Ureter (tissue), 1 donor: ENCODE measurements at regions not wholly inside any gene's neighbourhood (a gene's known extent, or its start where the extent isn't known, plus 50 kb on each side); places are given as distances from the start of the nearest gene placed in this dataset.
A peak's percentile ranks its signal among the peaks of the same experiment; 100 is the strongest.

Experiments
- DNase-seq: peaks from one replicate; pipeline ENCODE4 v3.0.0-alpha.2; 2020; ENCODE audit warnings: low spot score
- donor health status: DM: yes; HTN: yes; CAD: no.

DNA sequence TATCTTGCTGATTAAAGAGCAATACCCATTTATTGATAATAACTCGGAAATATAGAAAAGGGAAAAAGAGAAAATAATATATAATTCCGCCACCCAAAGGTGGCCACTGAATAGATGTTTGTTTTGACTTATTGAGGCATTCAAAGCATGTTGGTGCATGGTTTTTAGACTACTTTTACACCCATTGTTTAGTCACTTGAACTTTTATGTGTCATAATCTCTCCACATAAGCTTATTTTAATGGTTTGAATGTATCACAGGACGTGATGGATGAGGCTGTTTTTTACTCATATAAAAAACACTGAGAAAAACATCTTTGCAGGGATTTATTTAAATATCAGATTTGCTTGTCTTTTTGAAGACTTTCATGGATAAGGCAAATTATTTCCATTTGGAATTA, 120.4 kb downstream of the ACKR3 start:
- no peak for DNase-seq

DNA sequence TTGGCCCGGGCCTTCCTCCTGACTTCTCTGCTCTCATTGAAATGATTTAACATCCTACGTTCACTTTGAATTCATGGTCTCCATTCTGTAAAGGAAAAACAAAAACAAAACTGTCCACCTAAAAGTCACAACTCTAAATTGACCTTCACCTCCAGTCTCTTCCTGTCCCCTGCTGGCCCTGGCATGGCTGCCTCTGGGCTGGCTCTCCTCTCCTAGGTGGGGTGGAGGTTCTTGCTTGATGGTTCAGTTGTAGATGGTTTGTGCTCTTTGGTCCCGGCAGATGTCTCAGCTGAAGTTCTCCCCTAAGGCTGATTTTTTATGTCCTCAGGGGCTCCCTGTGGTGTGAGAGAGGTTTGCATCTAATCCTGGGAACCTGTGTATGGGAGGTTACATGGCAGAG, 121.1 kb downstream of the ACKR3 start:
- no peak for DNase-seq

DNA sequence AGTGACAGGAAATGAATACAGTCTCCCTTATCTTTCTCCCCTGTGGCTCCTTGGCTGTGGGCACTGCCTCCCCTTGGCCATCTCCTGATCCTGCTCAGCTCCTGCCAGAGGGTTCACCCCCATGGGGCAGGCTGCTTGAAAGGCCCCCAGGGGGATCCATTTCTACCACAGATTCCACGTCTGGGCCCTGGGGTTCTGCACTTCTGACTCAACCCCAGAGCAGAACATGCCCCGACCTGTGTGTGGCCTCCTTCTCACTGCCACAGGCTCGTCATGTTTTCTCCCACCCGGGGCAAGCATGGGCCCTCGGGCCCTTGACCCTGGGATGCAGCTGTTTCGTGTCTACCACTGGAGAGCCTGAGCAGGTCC, 122.2 kb downstream of the ACKR3 start:
- DNase-seq = no peak

DNA sequence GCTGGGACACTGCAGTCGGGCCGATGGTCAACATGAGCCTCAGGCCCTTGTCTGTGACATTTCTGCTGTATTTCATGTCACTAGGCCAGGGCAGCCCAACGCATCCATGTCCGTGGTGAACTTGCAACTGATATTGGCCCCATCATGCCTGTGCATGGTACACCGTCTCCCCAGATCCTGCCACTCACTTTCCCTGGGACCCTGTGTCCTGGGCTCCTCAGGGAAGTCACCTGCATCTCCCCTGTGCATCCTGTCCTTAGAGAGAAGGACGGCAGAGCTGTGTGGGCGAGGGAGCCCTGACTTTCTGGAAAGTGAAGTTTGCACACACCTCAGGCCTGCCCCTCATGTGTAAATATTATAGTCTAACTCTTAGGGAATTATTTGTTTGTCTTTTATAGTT, 123.3 kb downstream of the ACKR3 start:
- DNase-seq = no peak

DNA sequence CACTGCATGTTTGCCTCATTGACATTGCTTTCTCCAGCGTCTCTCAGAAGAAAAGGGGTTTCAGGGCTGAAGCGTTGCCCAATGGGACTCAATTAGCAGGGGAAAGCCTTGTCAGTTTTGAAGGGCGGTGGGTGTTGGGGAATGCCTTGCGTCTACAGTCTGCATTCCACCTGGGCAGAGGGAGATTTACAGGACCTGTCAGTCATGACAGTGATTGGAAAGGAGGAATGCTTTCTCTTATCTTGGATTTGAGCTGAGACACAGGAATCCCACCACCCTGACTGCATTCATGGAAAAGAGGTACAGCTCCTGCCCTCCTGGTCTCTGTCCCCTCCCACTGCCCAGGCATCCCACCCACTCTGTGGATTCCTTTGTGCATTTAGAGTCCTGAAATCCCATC, 123.9 kb downstream of the ACKR3 start:
- no peak for DNase-seq

DNA sequence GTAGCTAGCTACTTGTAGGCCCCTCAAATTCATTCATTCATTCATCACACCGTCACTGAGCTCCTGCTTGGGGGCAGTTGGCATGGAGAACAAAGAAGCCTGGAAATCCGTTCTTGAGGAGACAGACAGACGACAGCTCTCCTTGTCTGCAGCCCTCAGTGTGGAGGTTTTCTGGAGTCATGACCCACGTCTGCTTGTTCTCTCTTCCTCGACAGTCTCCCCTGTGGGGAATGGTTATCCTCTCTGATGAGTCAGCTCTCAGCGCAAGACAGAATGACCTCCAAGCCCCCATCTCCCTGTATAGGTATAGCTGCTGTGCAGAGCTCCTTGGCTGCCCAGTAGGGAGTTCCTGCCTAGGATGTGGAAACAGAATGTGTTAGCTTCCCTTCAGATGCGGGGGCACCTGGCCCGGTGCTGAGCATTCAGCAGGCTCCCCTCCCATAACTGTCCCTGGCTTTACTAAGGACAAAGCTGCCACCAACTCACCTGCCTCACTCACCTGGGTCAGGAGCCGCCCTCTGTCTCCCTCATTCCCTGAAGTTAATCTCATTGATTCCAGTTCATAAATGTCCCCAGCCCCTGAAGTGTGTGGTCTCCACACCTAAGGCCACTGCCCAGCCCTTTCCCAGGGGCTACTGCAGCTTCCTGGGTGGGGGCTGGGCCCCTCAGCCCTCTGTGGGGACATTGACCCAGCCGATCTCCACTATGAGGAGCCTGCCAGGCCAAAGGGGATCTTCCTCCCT, 124.7 kb downstream of the ACKR3 start:
- DNase-seq = no peak

DNA sequence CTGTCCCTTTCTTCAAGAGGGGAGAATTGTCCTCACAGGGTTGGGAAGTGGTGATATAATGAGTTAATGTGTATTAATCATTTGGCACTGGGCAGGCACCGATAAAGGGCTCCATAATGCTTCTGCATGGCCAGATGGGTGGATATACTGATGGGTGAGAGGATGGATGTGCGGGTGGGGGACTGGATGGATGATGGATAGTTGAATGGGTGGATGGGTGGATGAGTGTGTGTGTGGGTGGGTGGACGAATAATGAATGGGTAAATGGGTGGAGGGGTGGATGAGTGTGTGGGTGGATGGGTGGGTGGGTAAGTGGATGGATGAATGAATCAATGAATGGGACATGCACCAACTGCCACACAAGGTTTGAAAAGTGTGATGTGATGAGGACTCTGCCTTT, 127.2 kb downstream of the ACKR3 start:
- no peak for DNase-seq

DNA sequence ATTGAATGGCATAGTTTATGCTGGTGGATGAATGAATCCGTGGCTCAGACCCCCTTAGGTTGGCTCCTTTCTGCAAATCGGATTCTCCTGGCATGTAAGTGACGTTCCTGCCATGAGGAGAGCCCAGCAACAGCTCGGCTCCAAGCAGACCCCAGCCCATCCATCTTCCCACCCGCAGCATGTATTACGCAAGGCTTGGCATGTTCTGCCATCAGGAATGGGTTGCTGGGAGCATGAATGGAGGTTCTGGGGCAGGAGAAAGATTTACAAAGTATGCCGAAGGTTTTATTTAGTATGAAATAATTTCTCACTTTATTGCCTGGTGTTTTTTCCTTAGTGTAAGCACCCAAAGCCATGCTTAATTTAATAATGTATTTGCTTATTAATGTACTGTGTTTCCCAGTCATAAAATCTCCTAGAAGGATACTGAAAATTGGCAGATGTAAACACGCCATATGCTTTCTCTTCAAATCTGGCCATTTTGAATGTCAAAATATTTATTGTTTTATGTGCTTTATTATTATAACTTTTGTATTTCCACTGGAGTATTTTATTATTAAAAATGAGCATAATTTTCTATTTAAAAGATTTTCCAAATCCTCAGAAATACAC, 128.5 kb downstream of the ACKR3 start:
- no peak for DNase-seq

DNA sequence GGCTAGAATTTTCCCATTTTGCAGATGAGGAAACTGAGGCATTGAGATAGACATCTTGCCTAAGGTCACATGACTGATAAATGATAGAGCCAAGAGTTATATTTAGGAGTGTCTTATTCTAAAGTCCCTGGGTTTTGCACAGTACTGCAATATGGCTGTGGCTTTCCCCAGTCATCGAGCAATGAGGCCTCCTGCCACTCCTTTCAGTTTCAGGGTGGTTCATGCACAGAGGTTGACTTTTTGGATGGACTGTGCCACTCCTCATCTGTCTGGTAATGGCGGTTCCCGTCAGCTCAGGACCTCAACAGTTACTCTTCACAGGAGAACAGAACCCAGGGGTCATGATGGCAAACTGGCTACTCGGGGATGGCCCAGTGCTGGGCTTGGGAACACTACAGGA, 131.1 kb downstream of the ACKR3 start:
- DNase-seq = no peak

DNA sequence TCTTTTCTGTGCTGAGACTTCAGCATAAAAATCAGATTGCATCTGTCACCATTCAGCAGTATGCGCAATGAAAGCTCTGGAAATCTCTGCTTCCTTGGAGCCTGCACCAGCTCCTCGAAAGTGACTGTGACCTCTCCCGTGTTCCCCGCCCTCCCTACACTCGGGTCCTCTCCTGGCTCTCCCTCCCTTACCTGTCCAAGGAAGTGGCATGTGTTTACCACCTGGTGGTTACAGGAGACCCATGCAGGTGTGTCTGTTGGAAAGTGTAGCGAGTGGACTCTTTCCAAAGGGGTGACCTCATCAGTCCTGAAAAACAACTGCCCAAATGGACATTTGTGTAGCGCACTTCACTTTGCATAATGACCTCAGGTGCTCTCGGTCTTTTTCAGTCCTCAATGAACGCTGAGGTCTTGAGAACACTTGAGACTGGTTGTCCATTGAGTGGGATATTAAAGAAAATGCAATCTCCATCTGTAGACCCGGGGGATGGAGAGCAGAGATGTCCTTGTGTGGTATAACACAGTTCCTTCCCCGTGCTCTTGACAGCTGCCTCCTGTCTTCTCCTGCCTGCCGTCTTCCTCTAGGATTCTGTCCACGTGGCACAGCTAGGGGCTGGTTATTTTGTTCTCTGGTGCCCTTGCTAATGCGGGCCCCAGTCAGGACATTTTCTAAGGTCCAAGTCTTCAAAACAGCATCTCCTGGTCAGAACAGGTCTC, 133.2 kb downstream of the ACKR3 start:
- DNase-seq = no peak

DNA sequence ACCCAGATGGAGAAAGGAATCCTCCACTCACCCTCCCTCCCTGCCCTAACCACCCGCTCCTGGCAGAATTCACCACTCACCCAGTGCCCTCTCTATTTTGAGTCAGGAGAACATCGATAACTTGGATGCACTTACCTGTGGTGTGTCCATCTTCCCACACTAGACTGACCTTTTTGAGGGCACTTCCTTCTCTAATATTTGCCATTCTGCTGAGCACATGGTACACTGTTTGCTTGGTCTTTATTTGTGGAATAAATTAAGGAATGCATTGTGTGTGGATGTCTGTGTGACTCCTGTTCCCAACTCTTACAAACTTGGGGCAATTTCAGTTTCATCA, 133.7 kb downstream of the ACKR3 start:
- no peak for DNase-seq

DNA sequence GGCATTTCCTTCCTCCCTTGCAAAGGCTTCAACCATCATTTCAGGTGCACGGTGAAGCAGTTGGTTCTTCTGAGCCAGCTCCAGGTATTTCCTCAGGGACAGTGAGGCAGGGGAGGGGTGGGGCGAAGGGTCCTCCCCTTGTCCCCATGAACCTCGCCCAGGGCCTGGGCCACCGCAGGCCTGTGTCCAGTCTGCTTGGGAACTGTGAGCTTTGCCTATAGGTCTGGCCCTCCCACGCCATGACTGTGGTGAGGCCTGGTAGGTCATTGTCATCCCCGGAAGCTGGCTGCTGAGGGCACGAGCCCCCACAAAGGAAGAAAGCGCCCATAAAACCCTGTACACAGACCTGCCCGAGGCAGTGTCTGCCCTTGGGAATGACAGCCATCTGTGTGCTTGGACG, 134.3 kb downstream of the ACKR3 start:
- no peak for DNase-seq

DNA sequence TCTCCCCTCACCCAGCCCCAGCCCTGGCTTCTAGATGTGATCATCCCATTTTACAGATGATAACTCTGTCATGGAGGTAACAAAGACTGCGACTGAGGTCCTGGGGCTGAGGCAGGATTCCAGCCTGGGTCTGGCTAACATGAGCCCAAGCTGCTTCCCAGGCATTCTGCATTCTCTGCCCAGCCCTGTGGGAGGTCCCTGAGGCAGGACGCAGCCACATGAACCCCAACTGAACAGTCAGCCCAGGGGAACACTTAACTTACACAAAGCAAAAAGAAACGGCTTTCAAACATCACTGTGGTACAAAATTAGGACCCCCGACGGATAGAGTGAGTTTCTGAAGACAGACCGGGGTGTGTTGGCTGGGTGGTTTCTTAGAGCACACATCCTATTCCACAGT, 135.3 kb downstream of the ACKR3 start:
- no peak for DNase-seq

DNA sequence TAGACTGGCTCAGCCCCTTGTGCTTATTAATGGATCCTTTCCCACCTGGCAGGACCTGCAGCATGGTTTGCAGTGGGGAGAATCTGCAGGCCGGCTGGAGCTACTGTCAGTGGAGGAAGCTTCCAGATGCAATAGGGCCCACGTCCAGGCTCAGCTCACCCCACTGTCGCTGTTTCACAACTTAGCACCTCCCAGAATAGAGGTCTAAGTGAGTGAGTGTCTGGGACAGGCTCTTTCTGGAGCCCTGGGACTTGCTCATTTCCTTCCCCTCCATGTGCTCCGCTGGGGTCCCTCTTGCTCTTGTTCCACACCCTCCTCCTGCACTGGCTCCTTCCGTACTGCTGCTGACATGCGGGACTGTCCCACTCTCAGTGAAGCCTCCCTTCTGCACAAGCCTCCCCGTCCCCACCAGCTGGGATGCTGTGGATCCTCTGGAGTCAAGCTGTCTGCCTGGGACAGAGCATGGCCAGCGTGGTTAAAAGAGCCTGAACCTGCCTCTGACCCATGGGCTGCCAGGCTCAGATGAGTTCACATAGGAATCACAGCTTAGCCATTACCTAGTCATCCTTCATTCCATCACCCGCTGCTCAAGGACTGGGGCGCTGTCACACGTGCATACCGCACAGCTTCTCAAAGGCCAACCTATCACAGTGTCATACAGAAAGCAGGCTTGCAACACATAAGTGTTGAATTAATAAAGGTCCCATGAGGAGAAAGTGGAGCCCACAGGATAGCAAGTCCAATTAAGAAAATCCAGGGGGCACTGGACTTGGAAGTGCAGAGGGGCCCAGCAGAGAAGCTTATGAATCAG, 135.9 kb downstream of the ACKR3 start:
- DNase-seq = no peak

DNA sequence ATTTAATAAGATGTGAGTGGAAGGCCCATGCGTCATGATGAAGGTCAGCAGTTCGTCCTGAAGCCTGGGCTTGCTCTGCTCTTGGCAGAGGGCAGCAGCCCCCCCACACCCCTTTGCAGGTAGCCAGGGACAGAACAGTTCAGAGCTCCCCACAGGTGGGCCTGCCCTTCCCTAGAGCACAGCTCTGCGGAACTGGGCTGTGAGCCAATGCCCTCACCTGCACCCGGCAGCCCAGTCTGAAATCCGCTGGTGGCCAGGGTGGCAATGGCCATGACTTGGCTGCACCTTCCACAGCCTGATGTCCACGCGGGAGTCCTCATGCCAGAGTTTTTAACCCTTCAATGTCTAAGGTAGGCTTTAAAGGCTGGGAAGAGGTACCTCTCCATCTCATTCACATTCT, 136.7 kb downstream of the ACKR3 start:
- no peak for DNase-seq

DNA sequence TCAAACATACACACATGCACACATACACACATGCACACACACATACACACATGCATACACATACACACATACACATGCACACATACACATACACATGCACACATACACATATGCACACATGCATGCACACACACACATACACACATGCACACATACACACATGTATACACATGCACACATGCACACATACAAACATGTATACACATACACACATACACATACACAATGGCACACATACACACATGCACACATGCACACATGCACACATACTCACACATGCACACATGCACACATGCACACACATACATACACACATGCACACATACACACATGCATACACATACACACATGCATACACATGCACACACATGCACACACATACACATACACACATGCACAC, 137.2 kb downstream of the ACKR3 start:
- no peak for DNase-seq

DNA sequence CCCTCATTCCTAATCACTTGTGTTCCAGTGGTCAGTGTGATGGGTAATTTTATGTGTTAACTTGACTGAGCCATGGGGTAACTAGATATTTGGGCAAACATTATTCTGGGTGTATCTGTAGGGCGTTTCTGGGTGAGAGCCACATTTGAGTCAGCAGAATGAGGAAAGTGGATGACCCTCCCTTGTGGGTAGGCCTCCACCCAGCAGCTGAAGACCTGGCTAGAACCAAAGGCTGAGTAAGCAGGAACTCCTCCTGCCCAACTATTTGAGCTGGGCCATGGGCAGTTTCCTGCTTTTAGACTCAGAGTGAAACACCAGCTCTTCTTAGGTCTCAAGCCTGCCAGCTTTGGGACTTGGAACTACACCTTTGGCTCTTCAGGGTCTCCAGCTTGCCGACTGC, 141.8 kb downstream of the ACKR3 start:
- no peak for DNase-seq

DNA sequence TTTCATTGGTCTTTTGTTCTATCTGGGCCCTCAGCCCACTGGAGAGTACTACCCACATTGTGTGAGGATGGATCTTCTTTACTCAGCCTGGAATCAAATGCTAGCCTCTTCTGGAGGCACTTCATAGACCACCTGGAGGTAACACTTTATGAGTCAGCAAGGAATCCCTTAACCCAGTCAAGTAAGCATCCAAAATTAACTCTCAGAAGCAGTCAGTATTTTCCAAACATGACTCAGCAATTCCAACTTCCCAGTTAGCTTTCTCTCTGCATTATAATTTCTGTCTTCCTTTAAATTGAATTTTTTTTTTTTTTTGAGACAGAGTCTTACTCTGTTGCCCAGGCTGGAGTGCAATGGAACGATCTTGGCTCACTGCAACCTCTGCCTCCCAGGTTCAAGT, 142.7 kb downstream of the ACKR3 start:
- DNase-seq = no peak

DNA sequence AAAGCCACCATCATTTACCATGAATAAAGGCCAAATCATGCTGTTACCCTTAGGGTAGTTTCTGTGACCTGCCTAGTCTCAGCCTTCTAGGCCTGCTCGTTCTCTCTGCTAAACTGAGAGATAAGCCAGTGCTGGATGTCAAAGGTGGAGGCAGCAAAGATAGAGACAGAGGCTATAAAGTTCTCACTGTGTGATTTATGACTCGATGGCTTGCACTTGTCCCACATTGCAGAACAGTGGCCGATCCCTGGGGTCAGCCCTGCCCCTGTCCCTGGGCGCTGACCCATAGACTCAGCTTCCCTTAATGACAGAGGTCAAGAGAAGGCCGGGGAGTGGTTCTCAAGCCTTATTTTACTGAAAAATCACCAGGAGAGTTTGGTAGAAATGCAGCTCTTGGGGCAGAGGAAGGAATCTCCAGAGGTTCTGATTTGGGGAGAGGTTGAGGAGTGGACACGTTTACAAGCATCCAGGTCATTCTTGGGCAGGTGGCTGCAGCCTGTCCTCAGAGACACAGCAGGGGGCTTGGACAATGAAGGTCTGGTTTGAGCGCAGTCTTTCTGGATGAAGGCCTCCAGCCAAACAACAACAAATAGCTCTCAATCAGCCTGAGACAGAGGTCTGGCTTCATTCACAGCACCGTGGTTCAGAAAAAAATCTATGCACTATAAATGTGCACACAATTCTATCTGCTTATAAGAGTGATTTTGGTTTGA, 143.5 kb downstream of the ACKR3 start:
- DNase-seq = no peak

DNA sequence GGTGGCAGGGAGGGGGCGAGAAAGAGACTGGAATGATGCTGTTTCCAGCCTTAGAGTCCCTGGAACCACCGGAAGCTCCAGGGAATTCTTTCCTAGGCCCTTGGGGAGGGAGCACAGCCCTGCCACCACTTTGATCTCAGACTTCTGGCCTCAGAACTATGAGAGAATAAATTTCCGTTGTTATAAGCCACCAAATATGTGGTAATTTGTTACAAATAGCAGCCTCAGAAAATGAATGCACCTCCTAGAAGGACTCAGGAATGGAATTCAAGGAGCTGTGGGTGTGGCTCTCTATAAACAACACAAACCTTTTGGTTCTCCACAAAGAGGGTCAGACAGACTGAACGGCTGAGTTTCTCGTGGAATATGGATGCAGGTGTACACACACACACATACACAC, 144.5 kb downstream of the ACKR3 start:
- DNase-seq = no peak

DNA sequence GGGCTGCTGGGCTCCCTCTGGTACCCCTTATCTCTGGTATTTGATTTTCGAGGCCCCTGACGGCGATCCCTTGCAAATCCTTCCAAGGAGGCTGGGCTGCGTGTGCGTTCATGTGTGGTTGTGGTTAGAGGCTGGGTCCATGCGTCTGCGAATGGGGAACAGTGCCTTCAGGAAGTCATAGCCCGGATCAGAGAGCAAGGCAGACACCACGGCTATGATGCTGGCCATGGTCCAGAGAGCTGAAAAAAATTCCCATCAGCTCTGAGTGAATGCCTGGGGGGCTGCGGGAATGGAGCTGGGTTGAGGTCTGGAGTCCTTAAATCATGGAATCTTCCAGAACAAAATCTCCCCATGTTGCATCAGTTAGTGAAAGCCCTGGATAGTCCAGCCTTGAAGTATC, 145.5 kb downstream of the ACKR3 start:
- DNase-seq = no peak

DNA sequence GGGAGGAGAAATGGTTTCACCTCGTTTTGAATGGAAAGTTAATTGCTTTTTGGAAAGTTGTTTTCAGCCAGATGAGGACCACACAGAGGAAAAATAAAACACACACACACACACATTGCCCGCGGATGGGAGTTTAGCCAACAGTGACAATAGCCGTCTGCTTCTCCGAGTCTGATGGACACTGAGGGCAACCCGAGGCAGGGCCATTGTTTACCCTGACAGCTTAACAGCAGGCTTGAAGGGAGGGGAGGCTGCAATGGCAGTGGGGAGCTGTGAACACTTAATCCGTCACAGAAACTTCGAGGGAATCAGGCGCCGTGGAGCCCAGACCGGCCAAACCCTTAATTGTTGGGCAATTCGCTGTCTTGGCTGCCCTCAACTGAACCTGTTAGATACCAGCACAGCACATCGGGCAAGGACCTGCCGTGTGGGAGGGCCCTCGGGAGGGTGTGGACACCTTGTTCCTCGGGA, 145.9 kb downstream of the ACKR3 start:
- peak; percentile 57 for DNase-seq
